ENCODE measurements at regions not wholly inside any gene's neighbourhood (a gene's known extent, or its start where the extent isn't known, plus 50 kb on each side); places are given as distances from the start of the nearest gene placed in this dataset.

DNA sequence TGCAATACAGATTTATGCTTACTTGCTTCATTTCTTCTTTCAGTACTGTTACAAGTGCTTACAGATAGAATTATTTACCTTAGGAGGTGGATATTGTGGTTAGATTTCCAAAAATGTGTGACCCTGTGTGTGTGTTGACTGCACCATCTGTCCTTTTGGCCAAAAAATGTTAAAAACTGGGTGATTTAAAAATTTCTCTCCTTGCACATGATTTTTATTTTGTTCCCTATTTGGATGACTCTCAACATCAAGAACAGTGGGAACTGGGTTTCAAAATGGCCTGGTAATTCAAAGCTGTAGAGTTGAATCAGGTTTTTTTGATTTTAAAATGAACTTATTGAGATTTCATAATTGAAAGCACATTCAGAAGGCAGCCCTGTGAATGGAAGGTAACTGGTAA lies 1132.9 kb downstream of the RAPGEF2 start:
- no peak for TF ChIP-seq EP300 (IDR thresholded peaks at IDR 0.05; ENCODE audit: borderline replicate concordance in 1 of 2, control insufficient read depth in 1 of 2, low read depth in 2 of 2, low read length in 2 of 2)
- no peak for TF ChIP-seq FOXM1 (IDR thresholded peaks at IDR 0.05; ENCODE audit: low read depth, low read length)
- no peak for TF ChIP-seq CTCF (IDR thresholded peaks at IDR 0.05 in 2 of 3, conservative IDR thresholded peaks at IDR 0.05 in 1 of 3; ENCODE audit: control insufficient read depth in 2 of 3, extremely low read depth in 1 of 3, insufficient read depth in 1 of 3, low read depth in 3 of 3, low read length in 3 of 3)
- no peak for TF ChIP-seq NBN (IDR thresholded peaks at IDR 0.05)
- no peak for TF ChIP-seq KDM1A (IDR thresholded peaks at IDR 0.05; ENCODE audit: borderline replicate concordance)
- TF ChIP-seq, protein P1, sequence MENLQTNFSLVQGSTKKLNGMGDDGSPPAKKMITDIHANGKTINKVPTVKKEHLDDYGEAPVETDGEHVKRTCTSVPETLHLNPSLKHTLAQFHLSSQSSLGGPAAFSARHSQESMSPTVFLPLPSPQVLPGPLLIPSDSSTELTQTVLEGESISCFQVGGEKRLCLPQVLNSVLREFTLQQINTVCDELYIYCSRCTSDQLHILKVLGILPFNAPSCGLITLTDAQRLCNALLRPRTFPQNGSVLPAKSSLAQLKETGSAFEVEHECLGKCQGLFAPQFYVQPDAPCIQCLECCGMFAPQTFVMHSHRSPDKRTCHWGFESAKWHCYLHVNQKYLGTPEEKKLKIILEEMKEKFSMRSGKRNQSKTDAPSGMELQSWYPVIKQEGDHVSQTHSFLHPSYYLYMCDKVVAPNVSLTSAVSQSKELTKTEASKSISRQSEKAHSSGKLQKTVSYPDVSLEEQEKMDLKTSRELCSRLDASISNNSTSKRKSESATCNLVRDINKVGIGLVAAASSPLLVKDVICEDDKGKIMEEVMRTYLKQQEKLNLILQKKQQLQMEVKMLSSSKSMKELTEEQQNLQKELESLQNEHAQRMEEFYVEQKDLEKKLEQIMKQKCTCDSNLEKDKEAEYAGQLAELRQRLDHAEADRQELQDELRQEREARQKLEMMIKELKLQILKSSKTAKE (IDR thresholded peaks at IDR 0.05; ENCODE audit: low read depth, poor library complexity, severe bottlenecking) = no peak
- TF ChIP-seq EZH2 (IDR thresholded peaks at IDR 0.05; ENCODE audit: borderline replicate concordance, control insufficient read depth, low read depth, low read length) = no peak
- TF ChIP-seq SMC3 (IDR thresholded peaks at IDR 0.05; ENCODE audit: borderline replicate concordance, low read length) = no peak
- no peak for TF ChIP-seq MTA3 (IDR thresholded peaks at IDR 0.05; ENCODE audit: borderline replicate concordance, low read length)
- TF ChIP-seq NFXL1 (IDR thresholded peaks at IDR 0.05; ENCODE audit: borderline replicate concordance) = no peak
- TF ChIP-seq ZNF687 (IDR thresholded peaks at IDR 0.05) = no peak
